Stimulated activated CD4-positive, alpha-beta T cell treated with anti-CD3 and anti-CD28 coated beads, Interleukin-2, amount 100 ng/mL, for 24 hours (primary cell): ENCODE measurements at regions not wholly inside any gene's neighbourhood (a gene's known extent, or its start where the extent isn't known, plus 50 kb on each side); places are given as distances from the start of the nearest gene placed in this dataset.

Experiments used
- DNase-seq, 2 donors: peaks; one replicate each; pipeline ENCODE4 v3.0.0-alpha.2; 2020

GRCh38 chr2:215683295-215683694 is 247.4 kb upstream of the FN1 start:
- no peak for DNase-seq

- no peak for DNase-seq
Measured at GRCh38 chr2:215681799-215682596, 246.1 kb upstream of the FN1 start.

GRCh38 chr2:215680605-215681598 is 245.0 kb upstream of the FN1 start:
- peak; percentile 8 to 20 for DNase-seq

- no peak for DNase-seq
Measured at GRCh38 chr2:215678094-215678493, 242.2 kb upstream of the FN1 start.

GRCh38 chr2:215677481-215677880 is 241.6 kb upstream of the FN1 start:
- DNase-seq, result no peak

- DNase-seq, result no peak
Measured at GRCh38 chr2:215672406-215672805, 236.5 kb upstream of the FN1 start.

GRCh38 chr2:215671691-215672090 is 235.8 kb upstream of the FN1 start:
- DNase-seq, result no peak

- no peak for DNase-seq
Measured at GRCh38 chr2:215671244-215671643, 235.4 kb upstream of the FN1 start.

- no peak for DNase-seq
Measured at GRCh38 chr2:215670396-215670795, 234.5 kb upstream of the FN1 start.

GRCh38 chr2:215668378-215668775 is 232.5 kb upstream of the FN1 start:
- no peak for DNase-seq

- no peak for DNase-seq
Measured at GRCh38 chr2:215667585-215668377, 231.9 kb upstream of the FN1 start.

- DNase-seq, result no peak
Measured at GRCh38 chr2:215664847-215665525, 229.1 kb upstream of the FN1 start.

- DNase-seq, result no peak
Measured at GRCh38 chr2:215662715-215663114, 226.8 kb upstream of the FN1 start.

GRCh38 chr2:215660687-215661086 is 224.8 kb upstream of the FN1 start:
- no peak for DNase-seq

- no peak for DNase-seq
Measured at GRCh38 chr2:215659650-215660049, 223.8 kb upstream of the FN1 start.

- DNase-seq, result no peak
Measured at GRCh38 chr2:215658635-215659305, 222.9 kb upstream of the FN1 start.

- no peak for DNase-seq
Measured at GRCh38 chr2:215657844-215658243, 222.0 kb upstream of the FN1 start.

- no peak for DNase-seq
Measured at GRCh38 chr2:215654148-215654819, 218.4 kb upstream of the FN1 start.

- DNase-seq, result no peak
Measured at GRCh38 chr2:215653344-215654030, 217.6 kb upstream of the FN1 start.

- DNase-seq, result no peak
Measured at GRCh38 chr2:215652388-215652787, 216.5 kb upstream of the FN1 start.

- no peak for DNase-seq
Measured at GRCh38 chr2:215651412-215651811, 215.5 kb upstream of the FN1 start.
